H1 (cell line): ENCODE measurements at regions not wholly inside any gene's neighbourhood (a gene's known extent, or its start where the extent isn't known, plus 50 kb on each side); places are given as distances from the start of the nearest gene placed in this dataset.

ENCODE experiments used
- CTCF ChIA-PET: fragments of 300-600 bp; sonication (Branson Sonifier 250); formaldehyde crosslinking; loops from one replicate; lab custom pipeline; 2021; ENCODE audit not compliant: partially characterized antibody; lab: Charles Lee
- POLR2A ChIA-PET: fragments of 300-600 bp; sonication (Branson Sonifier 250); formaldehyde crosslinking; loops from one replicate; lab custom pipeline; 2021; ENCODE audit warnings: inconsistent platforms; ENCODE audit not compliant: partially characterized antibody; lab: Charles Lee
- DNase-seq, 2 experiments: peaks; one replicate each; pipeline versions ENCODE4 v3.0.0 to v3.0.0-alpha.2; 2010 to 2022; ENCODE audit warnings: low spot score in 2 of 2, low read depth in 1 of 2, mixed read lengths in 1 of 2
- FAIRE-seq: peaks from 2 replicates; lab custom pipeline; 2011; peaks lifted over from hg19 to GRCh38; lab: Jason Lieb, UNC
- H2AFZ ChIP-seq: 2 replicates; pipeline ENCODE4 v1.8.1; 2012; ENCODE audit warnings: low read length, inconsistent platforms
- H2AK5ac ChIP-seq: 2 replicates; pipeline ENCODE4 v1.6.1; 2013; ENCODE audit warnings: low read depth, low read length
- H2BK120ac ChIP-seq: replicated peaks from 2 replicates; pipeline ENCODE3; 2013; ENCODE audit warnings: low read depth, low read length, inconsistent platforms
- H2BK12ac ChIP-seq: 2 replicates; pipeline ENCODE4 v1.6.1; 2013; ENCODE audit warnings: low read depth, low read length
- H2BK15ac ChIP-seq: 2 replicates; pipeline ENCODE4 v1.6.1; 2013; ENCODE audit warnings: low read length
- H2BK20ac ChIP-seq: 2 replicates; pipeline ENCODE4 v1.6.1; 2013; ENCODE audit warnings: low read length
- H2BK5ac ChIP-seq: 2 replicates; pipeline ENCODE4 v1.6.1; 2013; ENCODE audit warnings: low read depth, low read length
- H3K14ac ChIP-seq: 2 replicates; pipeline ENCODE4 v1.6.1; 2013; ENCODE audit warnings: inconsistent platforms; ENCODE audit not compliant: insufficient read length
- H3K18ac ChIP-seq: 2 replicates; pipeline ENCODE4 v1.6.1; 2013; ENCODE audit warnings: low read length; ENCODE audit errors: extremely low read depth
- H3K23ac ChIP-seq: 2 replicates; pipeline ENCODE4 v1.6.1; 2013; ENCODE audit warnings: inconsistent platforms; ENCODE audit not compliant: insufficient read length
- H3K23me2 ChIP-seq: 2 replicates; pipeline ENCODE4 v1.6.1; 2013; ENCODE audit warnings: low read depth, low read length
- H3K27ac ChIP-seq: 2 replicates; pipeline ENCODE4 v1.6.1; 2011; ENCODE audit warnings: low read depth, low read length, inconsistent platforms
- H3K27me3 ChIP-seq, 4 experiments: replicated peaks in 1 of 4; 1 replicate in 1 of 4; 2 replicates in 3 of 4; pipeline versions ENCODE4 v1.6.1 to v1.8.1; 2011 to 2013; ENCODE audit warnings: low read length in 3 of 4, mild to moderate bottlenecking in 3 of 4, inconsistent platforms in 2 of 4, mixed read lengths in 2 of 4, moderate library complexity in 1 of 4; ENCODE audit not compliant: control insufficient read depth in 3 of 4, insufficient read depth in 3 of 4; ENCODE audit errors: extremely low read depth in 1 of 4
- H3K36me3 ChIP-seq, 4 experiments: 2 replicates each; pipeline versions ENCODE4 v1.6.1 to v1.8.1; 2011 to 2013; ENCODE audit warnings: mild to moderate bottlenecking in 4 of 4, low read length in 3 of 4, moderate library complexity in 2 of 4, control low read depth in 1 of 4, inconsistent platforms in 1 of 4; ENCODE audit not compliant: insufficient read depth in 4 of 4, control insufficient read depth in 2 of 4
- H3K4ac ChIP-seq: replicated peaks from 2 replicates; pipeline ENCODE3; 2013; ENCODE audit warnings: low read length, low read depth, mixed read lengths, inconsistent platforms; ENCODE audit not compliant: insufficient read length
- H3K4me1 ChIP-seq, 4 experiments: replicated peaks in 1 of 4; 1 replicate in 1 of 4; 2 replicates in 3 of 4; pipeline versions ENCODE4 v1.6.1 to v1.8.1; 2011 to 2013; ENCODE audit warnings: low read length in 3 of 4, inconsistent platforms in 2 of 4, mixed read lengths in 1 of 4; ENCODE audit not compliant: insufficient read depth in 4 of 4, control insufficient read depth in 3 of 4
- H3K4me2 ChIP-seq, 2 experiments: 2 replicates each; pipeline versions ENCODE4 v1.6.1 to v1.8.1; 2011 to 2013; ENCODE audit warnings: low read depth in 2 of 2, low read length in 2 of 2, control low read depth in 1 of 2, inconsistent platforms in 1 of 2, mild to moderate bottlenecking in 1 of 2; ENCODE audit not compliant: insufficient read depth in 1 of 2
- H3K4me3 ChIP-seq, 4 experiments: fragments of 200-600, 300-600 bp in 1 of 4; sonication (generic), shearing (Covaris generic), sonication (Bioruptor Twin) in 1 of 4; 2 replicates each; pipeline versions ENCODE4 v1.5.1 to v1.8.1; 2011 to 2016; ENCODE audit warnings: low read length in 4 of 4, low read depth in 3 of 4, control low read depth in 2 of 4, inconsistent platforms in 2 of 4, mild to moderate bottlenecking in 2 of 4, mixed read lengths in 1 of 4, moderate library complexity in 1 of 4; ENCODE audit not compliant: insufficient read depth in 2 of 4; ENCODE audit errors: extremely low read depth in 1 of 4
- H3K56ac ChIP-seq: replicated peaks from 2 replicates; pipeline ENCODE3; 2013; ENCODE audit warnings: low read depth, mild to moderate bottlenecking, mixed read lengths, low read length, inconsistent platforms; ENCODE audit not compliant: insufficient read length
- H3K79me1 ChIP-seq: 2 replicates; pipeline ENCODE4 v1.6.1; 2013; ENCODE audit warnings: low read depth, low read length, control low read depth
- H3K79me2 ChIP-seq, 2 experiments: 2 replicates each; pipeline versions ENCODE4 v1.6.1 to v1.8.1; 2012 to 2013; ENCODE audit warnings: low read length in 2 of 2, mild to moderate bottlenecking in 2 of 2, inconsistent platforms in 1 of 2; ENCODE audit not compliant: insufficient read depth in 2 of 2, control insufficient read depth in 1 of 2
- H3K9ac ChIP-seq, 4 experiments: replicated peaks in 1 of 4; 1 replicate in 1 of 4; 2 replicates in 3 of 4; pipeline versions ENCODE4 v1.6.1 to v1.8.1; 2011 to 2013; ENCODE audit warnings: low read depth in 3 of 4, low read length in 3 of 4, control low read depth in 2 of 4, mild to moderate bottlenecking in 2 of 4, moderate library complexity in 2 of 4, inconsistent platforms in 1 of 4; ENCODE audit errors: extremely low read depth in 1 of 4
- H3K9me3 ChIP-seq, 2 experiments: 2 replicates each; pipeline versions ENCODE4 v1.6.1 to v1.8.1; 2012 to 2013; ENCODE audit warnings: mild to moderate bottlenecking in 2 of 2, moderate library complexity in 2 of 2, control low read depth in 1 of 2, inconsistent platforms in 1 of 2, low read depth in 1 of 2, low read length in 1 of 2, mixed read lengths in 1 of 2; ENCODE audit not compliant: insufficient read depth in 2 of 2
- H4K20me1 ChIP-seq, 2 experiments: replicated peaks in 1 of 2; 2 replicates each; pipeline versions ENCODE3 to v1.8.1; 2011 to 2013; ENCODE audit warnings: inconsistent platforms in 2 of 2, low read length in 2 of 2, mild to moderate bottlenecking in 1 of 2; ENCODE audit not compliant: insufficient read depth in 2 of 2, control insufficient read depth in 1 of 2
- H4K5ac ChIP-seq: 2 replicates; pipeline ENCODE4 v1.6.1; 2013; ENCODE audit warnings: low read length, low read depth, mixed read lengths, inconsistent platforms; ENCODE audit not compliant: insufficient read length
- H4K8ac ChIP-seq: 2 replicates; pipeline ENCODE4 v1.8.0; 2013; ENCODE audit warnings: mild to moderate bottlenecking, moderate library complexity, low read length, inconsistent platforms; ENCODE audit not compliant: insufficient read depth; ENCODE audit errors: extremely low read depth
- H4K91ac ChIP-seq: replicated peaks from 2 replicates; pipeline ENCODE3; 2013; ENCODE audit warnings: low read length, mixed read lengths, inconsistent platforms; ENCODE audit not compliant: insufficient read length
- ATF2 ChIP-seq: IDR thresholded peaks from 2 replicates; pipeline ENCODE4 v1.6.1; 2012; ENCODE audit warnings: low read length, inconsistent platforms
- BACH1 ChIP-seq: IDR thresholded peaks from 2 replicates; pipeline ENCODE4 v1.6.1; 2012; ENCODE audit warnings: low read length, improper control_type of control experiment
- BRCA1 ChIP-seq: IDR thresholded peaks from 2 replicates; pipeline ENCODE4 v1.6.1; 2012; ENCODE audit warnings: low read depth, low read length, improper control_type of control experiment
- CHD2 ChIP-seq: IDR thresholded peaks from 2 replicates; pipeline ENCODE4 v1.6.1; 2012; ENCODE audit warnings: low read length, improper control_type of control experiment
- CTBP2 ChIP-seq: IDR thresholded peaks from 2 replicates; pipeline ENCODE4 v1.7.0; 2011; ENCODE audit warnings: borderline replicate concordance, mild to moderate bottlenecking, moderate library complexity, mixed read lengths, low read length; ENCODE audit not compliant: insufficient read depth, insufficient read length
- EP300 ChIP-seq, 2 experiments: IDR thresholded peaks; 1 replicate in 1 of 2; 2 replicates in 1 of 2; pipeline ENCODE4 v1.6.1; 2011 to 2012; ENCODE audit warnings: low read depth in 2 of 2, low read length in 2 of 2, mild to moderate bottlenecking in 2 of 2, borderline replicate concordance in 1 of 2, inconsistent platforms in 1 of 2, moderate library complexity in 1 of 2
- HDAC2 ChIP-seq, 2 experiments: fragments of 300-600 bp in 1 of 2; sonication (generic) in 1 of 2; IDR thresholded peaks; 2 replicates each; pipeline ENCODE4 v1.6.1; 2011 to 2012; ENCODE audit warnings: low read depth in 2 of 2, low read length in 2 of 2, mild to moderate bottlenecking in 2 of 2, moderate library complexity in 2 of 2, borderline replicate concordance in 1 of 2, inconsistent platforms in 1 of 2
- POLR2A ChIP-seq, 2 experiments: IDR thresholded peaks; 1 replicate in 1 of 2; 2 replicates in 1 of 2; pipeline ENCODE4 v1.6.1; 2011; ENCODE audit warnings: low read depth in 2 of 2, low read length in 2 of 2, mild to moderate bottlenecking in 2 of 2; ENCODE audit errors: control extremely low read depth in 1 of 2
- POLR2AphosphoS5 ChIP-seq: IDR thresholded peaks from 2 replicates; pipeline ENCODE4 v1.6.1; 2011; ENCODE audit warnings: low read depth, low read length
- RFX5 ChIP-seq: IDR thresholded peaks from 2 replicates; pipeline ENCODE4 v1.6.1; 2011; ENCODE audit warnings: low read depth, low read length, improper control_type of control experiment, borderline replicate concordance
- SIRT6 ChIP-seq: IDR thresholded peaks from one replicate; pipeline ENCODE4 v1.7.1; 2012; ENCODE audit warnings: low read length, inconsistent platforms
- SP1 ChIP-seq: IDR thresholded peaks from 2 replicates; pipeline ENCODE4 v1.6.1; 2011; ENCODE audit warnings: low read depth, low read length
- USF2 ChIP-seq: IDR thresholded peaks from 2 replicates; pipeline ENCODE4 v1.6.1; 2011; ENCODE audit warnings: low read length, improper control_type of control experiment
- WGBS, 2 experiments: shearing (Covaris generic) in 1 of 2; methylation state at CpG; one replicate each; pipeline versions ENCODE4 v1.1.6 to v1.1.7; 2013 to 2015; ENCODE audit warnings: low lambda C conversion rate in 2 of 2, mixed read lengths in 2 of 2, inconsistent platforms in 1 of 2, low coverage in 1 of 2, missing lambda C conversion rate in 1 of 2; ENCODE audit not compliant: insufficient replicate concordance in 2 of 2, insufficient coverage in 1 of 2, insufficient read length in 1 of 2; ENCODE audit errors: extremely low coverage in 1 of 2, missing lambda C conversion rate in 1 of 2; 5-methylcytosine and 5-hydroxymethylcytosine counted together

- Histone ChIP-seq H3K79me1 (no peaks in the 10 kb centered on the region), H2AK5ac (no peak overlapping the region), H3K23ac (no peak overlapping the region), H3K56ac (no peak overlapping the region), H4K8ac (no peak overlapping the region), H2BK120ac (no peak overlapping the region), H3K23me2 (no peaks in the 10 kb centered on the region), H3K27me3 (no peaks in the 10 kb centered on the region), H3K18ac (no peak overlapping the region), H2BK15ac (no peak overlapping the region), H2AFZ (no peak overlapping the region), H3K4ac (no peak overlapping the region), H4K5ac (no peak overlapping the region), H3K9me3 (no peaks in the 10 kb centered on the region), H3K14ac (no peak overlapping the region), H3K27ac (no peak overlapping the region), H3K4me1 (no peaks in the 10 kb centered on the region), H3K4me3 (no peak overlapping the region), H3K79me2 (no peaks in the 10 kb centered on the region), H2BK5ac (no peak overlapping the region), H2BK20ac (no peak overlapping the region), H3K4me2 (no peak overlapping the region), H4K20me1 (no peaks in the 10 kb centered on the region), H4K91ac (no peak overlapping the region), H3K9ac (no peak overlapping the region), H2BK12ac (no peak overlapping the region), H3K36me3 (no peaks in the 10 kb centered on the region)
- 95% methylated on average over 5 of the region's 5 CpGs; no CpG with 5 or more reads in 1 of the 2 experiments for WGBS, 2 experiments
- DNase-seq (no peak), FAIRE-seq (no peak)
- CTCF ChIA-PET: no interaction called here
- POLR2A ChIA-PET: no interaction called here
- TF ChIP-seq RFX5 (no peak), SIRT6 (no peak), BRCA1 (no peak), CHD2 (no peak), USF2 (no peak), BACH1 (no peak), POLR2A (IDR thresholded peaks at IDR 0.05; ENCODE audit: control extremely low read depth in 1 of 2, low read depth in 2 of 2, low read length in 2 of 2) (no peak), SP1 (no peak), POLR2AphosphoS5 (no peak), CTBP2 (no peak), HDAC2 (IDR thresholded peaks at IDR 0.05; ENCODE audit: borderline replicate concordance in 1 of 2, low read depth in 2 of 2, low read length in 2 of 2) (no peak), EP300 (IDR thresholded peaks at IDR 0.05; ENCODE audit: borderline replicate concordance in 1 of 2, low read depth in 2 of 2, low read length in 2 of 2) (no peak), ATF2 (no peak)
Measured at GRCh38 chr5:175045820-175046219, 321.4 kb downstream of the MSX2 start.
